Liver (tissue), 3 donors: ENCODE measurements at regions not wholly inside any gene's neighbourhood (a gene's known extent, or its start where the extent isn't known, plus 50 kb on each side); places are given as distances from the start of the nearest gene placed in this dataset.

Source experiments
- EGR1 ChIP-seq, 2 donors: IDR thresholded peaks; 2 replicates each; pipeline ENCODE4 v1.6.1; 2016 to 2018; ENCODE audit warnings: antibody characterized with exemption in 2 of 2, low read depth in 2 of 2
- GABPA ChIP-seq, 2 donors: IDR thresholded peaks in 1 of 2; conservative IDR thresholded peaks in 1 of 2; 2 replicates each; pipeline ENCODE4 v1.6.1; 2016; ENCODE audit warnings: antibody characterized with exemption in 2 of 2, mild to moderate bottlenecking in 1 of 2, moderate library complexity in 1 of 2
- HNF4G ChIP-seq: IDR thresholded peaks from 2 replicates; pipeline ENCODE4 v1.6.1; 2016; ENCODE audit warnings: antibody characterized with exemption
- JUND ChIP-seq, 2 donors: IDR thresholded peaks; 2 replicates each; pipeline ENCODE4 v1.6.1; 2016; ENCODE audit warnings: antibody characterized with exemption in 2 of 2
- NR2F2 ChIP-seq: IDR thresholded peaks from 2 replicates; pipeline ENCODE4 v1.6.1; 2016; ENCODE audit warnings: antibody characterized with exemption
- RAD21 ChIP-seq, 2 donors: IDR thresholded peaks; 2 replicates each; pipeline ENCODE4 v1.6.1; 2016; ENCODE audit warnings: antibody characterized with exemption in 2 of 2, mild to moderate bottlenecking in 2 of 2
- TAF1 ChIP-seq: conservative IDR thresholded peaks from 2 replicates; pipeline ENCODE4 v1.6.1; 2016; ENCODE audit warnings: antibody characterized with exemption, mild to moderate bottlenecking
- YY1 ChIP-seq: IDR thresholded peaks from 2 replicates; pipeline ENCODE4 v1.6.1; 2016; ENCODE audit warnings: antibody characterized with exemption, mild to moderate bottlenecking
- TF ChIP-seq, protein P1 (sequence below): fragments of 150-350 bp; IDR thresholded peaks from 2 replicates; pipeline ENCODE4 v1.5.1; 2017; ENCODE audit warnings: improper control_type of control experiment, low read depth, low read length; ENCODE audit not compliant: missing input control
- TF ChIP-seq, protein P2 (sequence below): IDR thresholded peaks from 2 replicates; pipeline ENCODE4 v1.6.1; 2016; ENCODE audit warnings: antibody characterized with exemption
- TF ChIP-seq, protein P3 (sequence below): IDR thresholded peaks from 2 replicates; pipeline ENCODE4 v1.6.1; 2016; ENCODE audit warnings: antibody characterized with exemption
- TF ChIP-seq, protein P4 (sequence below): IDR thresholded peaks from 2 replicates; pipeline ENCODE4 v1.6.1; 2016; ENCODE audit warnings: antibody characterized with exemption, mild to moderate bottlenecking
- TF ChIP-seq, protein P5 (sequence below): IDR thresholded peaks from 2 replicates; pipeline ENCODE4 v1.6.1; 2016; ENCODE audit warnings: antibody characterized with exemption
- donor health status: healthy.
- donor health status: healthy.

DNA sequence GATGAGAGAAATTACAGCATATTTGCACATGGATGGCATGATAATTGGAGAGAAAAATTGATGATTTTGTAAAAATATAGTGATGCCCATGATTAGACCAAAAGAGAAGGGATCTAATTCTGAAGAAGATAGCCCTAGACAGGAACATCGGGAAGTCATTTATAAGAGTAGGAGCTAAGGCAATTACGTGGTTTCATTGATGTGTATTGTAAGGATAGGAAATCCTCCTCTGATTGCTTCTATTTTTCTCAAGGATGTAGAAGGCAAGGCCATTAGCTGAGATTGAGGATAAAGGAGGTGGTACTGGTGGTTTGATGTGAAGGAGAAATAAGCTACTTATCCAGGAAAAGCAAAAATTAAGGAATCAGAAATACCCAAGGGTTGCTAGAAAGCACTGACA, 176.5 kb upstream of the SOX11 start:
- TF ChIP-seq, protein P1, sequence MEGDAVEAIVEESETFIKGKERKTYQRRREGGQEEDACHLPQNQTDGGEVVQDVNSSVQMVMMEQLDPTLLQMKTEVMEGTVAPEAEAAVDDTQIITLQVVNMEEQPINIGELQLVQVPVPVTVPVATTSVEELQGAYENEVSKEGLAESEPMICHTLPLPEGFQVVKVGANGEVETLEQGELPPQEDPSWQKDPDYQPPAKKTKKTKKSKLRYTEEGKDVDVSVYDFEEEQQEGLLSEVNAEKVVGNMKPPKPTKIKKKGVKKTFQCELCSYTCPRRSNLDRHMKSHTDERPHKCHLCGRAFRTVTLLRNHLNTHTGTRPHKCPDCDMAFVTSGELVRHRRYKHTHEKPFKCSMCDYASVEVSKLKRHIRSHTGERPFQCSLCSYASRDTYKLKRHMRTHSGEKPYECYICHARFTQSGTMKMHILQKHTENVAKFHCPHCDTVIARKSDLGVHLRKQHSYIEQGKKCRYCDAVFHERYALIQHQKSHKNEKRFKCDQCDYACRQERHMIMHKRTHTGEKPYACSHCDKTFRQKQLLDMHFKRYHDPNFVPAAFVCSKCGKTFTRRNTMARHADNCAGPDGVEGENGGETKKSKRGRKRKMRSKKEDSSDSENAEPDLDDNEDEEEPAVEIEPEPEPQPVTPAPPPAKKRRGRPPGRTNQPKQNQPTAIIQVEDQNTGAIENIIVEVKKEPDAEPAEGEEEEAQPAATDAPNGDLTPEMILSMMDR = no peak
- TF ChIP-seq TAF1 (no peak), RAD21 (IDR thresholded peaks at IDR 0.05) (no peak), JUND (IDR thresholded peaks at IDR 0.05) (no peak), GABPA (IDR thresholded peaks at IDR 0.05 in 1 of 2, conservative IDR thresholded peaks at IDR 0.05 in 1 of 2) (no peak), HNF4G (no peak), EGR1 (IDR thresholded peaks at IDR 0.05; ENCODE audit: low read depth in 2 of 2) (no peak), NR2F2 (no peak), YY1 (no peak)
- TF ChIP-seq, protein P2, sequence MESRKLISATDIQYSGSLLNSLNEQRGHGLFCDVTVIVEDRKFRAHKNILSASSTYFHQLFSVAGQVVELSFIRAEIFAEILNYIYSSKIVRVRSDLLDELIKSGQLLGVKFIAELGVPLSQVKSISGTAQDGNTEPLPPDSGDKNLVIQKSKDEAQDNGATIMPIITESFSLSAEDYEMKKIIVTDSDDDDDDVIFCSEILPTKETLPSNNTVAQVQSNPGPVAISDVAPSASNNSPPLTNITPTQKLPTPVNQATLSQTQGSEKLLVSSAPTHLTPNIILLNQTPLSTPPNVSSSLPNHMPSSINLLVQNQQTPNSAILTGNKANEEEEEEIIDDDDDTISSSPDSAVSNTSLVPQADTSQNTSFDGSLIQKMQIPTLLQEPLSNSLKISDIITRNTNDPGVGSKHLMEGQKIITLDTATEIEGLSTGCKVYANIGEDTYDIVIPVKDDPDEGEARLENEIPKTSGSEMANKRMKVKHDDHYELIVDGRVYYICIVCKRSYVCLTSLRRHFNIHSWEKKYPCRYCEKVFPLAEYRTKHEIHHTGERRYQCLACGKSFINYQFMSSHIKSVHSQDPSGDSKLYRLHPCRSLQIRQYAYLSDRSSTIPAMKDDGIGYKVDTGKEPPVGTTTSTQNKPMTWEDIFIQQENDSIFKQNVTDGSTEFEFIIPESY = no peak
- TF ChIP-seq, protein P3, sequence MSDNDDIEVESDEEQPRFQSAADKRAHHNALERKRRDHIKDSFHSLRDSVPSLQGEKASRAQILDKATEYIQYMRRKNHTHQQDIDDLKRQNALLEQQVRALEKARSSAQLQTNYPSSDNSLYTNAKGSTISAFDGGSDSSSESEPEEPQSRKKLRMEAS = no peak
- TF ChIP-seq, protein P4, sequence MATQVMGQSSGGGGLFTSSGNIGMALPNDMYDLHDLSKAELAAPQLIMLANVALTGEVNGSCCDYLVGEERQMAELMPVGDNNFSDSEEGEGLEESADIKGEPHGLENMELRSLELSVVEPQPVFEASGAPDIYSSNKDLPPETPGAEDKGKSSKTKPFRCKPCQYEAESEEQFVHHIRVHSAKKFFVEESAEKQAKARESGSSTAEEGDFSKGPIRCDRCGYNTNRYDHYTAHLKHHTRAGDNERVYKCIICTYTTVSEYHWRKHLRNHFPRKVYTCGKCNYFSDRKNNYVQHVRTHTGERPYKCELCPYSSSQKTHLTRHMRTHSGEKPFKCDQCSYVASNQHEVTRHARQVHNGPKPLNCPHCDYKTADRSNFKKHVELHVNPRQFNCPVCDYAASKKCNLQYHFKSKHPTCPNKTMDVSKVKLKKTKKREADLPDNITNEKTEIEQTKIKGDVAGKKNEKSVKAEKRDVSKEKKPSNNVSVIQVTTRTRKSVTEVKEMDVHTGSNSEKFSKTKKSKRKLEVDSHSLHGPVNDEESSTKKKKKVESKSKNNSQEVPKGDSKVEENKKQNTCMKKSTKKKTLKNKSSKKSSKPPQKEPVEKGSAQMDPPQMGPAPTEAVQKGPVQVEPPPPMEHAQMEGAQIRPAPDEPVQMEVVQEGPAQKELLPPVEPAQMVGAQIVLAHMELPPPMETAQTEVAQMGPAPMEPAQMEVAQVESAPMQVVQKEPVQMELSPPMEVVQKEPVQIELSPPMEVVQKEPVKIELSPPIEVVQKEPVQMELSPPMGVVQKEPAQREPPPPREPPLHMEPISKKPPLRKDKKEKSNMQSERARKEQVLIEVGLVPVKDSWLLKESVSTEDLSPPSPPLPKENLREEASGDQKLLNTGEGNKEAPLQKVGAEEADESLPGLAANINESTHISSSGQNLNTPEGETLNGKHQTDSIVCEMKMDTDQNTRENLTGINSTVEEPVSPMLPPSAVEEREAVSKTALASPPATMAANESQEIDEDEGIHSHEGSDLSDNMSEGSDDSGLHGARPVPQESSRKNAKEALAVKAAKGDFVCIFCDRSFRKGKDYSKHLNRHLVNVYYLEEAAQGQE = no peak
- TF ChIP-seq, protein P5, sequence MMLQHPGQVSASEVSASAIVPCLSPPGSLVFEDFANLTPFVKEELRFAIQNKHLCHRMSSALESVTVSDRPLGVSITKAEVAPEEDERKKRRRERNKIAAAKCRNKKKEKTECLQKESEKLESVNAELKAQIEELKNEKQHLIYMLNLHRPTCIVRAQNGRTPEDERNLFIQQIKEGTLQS = no peak
